Neural progenitor cell (in vitro differentiated cells): ENCODE measurements at regions not wholly inside any gene's neighbourhood (a gene's known extent, or its start where the extent isn't known, plus 50 kb on each side); places are given as distances from the start of the nearest gene placed in this dataset.

Experiments
- EZH2phosphoT487 ChIP-seq: fragments of 200-600 bp; sonication (generic); IDR thresholded peaks from 2 replicates; pipeline ENCODE4 v1.6.1; 2017; ENCODE audit warnings: antibody characterized with exemption
- TF ChIP-seq, protein P1 (sequence below): fragments of 200-600 bp; sonication (generic); IDR thresholded peaks from 2 replicates; pipeline ENCODE4 v1.5.1; 2017; ENCODE audit warnings: antibody characterized with exemption, mild to moderate bottlenecking

DNA sequence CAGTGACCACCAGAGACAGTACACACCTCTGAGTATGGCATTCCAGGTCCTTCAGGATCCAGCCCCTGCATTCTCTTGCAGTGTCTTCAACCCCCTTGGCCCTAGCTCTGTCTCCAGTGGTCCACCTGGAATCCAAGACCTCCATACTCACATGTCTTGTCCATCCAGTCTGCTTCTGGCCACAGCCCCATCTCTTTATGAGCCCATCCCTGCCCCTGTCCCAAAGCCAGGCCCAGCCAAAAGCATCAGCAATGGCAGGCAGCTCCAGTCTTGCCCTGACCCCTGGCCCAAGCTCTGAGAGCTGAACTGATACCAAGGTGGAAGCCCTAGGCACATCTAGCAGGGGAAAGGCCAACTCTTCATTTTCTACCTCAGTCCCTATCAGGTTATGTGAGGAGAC lies 119.6 kb upstream of the PTPRT start:
- TF ChIP-seq, protein P1, sequence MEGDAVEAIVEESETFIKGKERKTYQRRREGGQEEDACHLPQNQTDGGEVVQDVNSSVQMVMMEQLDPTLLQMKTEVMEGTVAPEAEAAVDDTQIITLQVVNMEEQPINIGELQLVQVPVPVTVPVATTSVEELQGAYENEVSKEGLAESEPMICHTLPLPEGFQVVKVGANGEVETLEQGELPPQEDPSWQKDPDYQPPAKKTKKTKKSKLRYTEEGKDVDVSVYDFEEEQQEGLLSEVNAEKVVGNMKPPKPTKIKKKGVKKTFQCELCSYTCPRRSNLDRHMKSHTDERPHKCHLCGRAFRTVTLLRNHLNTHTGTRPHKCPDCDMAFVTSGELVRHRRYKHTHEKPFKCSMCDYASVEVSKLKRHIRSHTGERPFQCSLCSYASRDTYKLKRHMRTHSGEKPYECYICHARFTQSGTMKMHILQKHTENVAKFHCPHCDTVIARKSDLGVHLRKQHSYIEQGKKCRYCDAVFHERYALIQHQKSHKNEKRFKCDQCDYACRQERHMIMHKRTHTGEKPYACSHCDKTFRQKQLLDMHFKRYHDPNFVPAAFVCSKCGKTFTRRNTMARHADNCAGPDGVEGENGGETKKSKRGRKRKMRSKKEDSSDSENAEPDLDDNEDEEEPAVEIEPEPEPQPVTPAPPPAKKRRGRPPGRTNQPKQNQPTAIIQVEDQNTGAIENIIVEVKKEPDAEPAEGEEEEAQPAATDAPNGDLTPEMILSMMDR, result no peak
- no peak for TF ChIP-seq EZH2phosphoT487
